Stimulated activated CD8-positive, alpha-beta memory T cell treated with anti-CD3 and anti-CD28 coated beads, Interleukin-2, amount 100 ng/mL, for 48 hours (primary cell): ENCODE measurements at regions not wholly inside any gene's neighbourhood (a gene's known extent, or its start where the extent isn't known, plus 50 kb on each side); places are given as distances from the start of the nearest gene placed in this dataset.
"Not testable (repeated sequence)": the region's sequence is repeated elsewhere in the genome, so short reads cannot be mapped to it uniquely, and the experiment has no call there.

Source experiments
- DNase-seq, 2 donors: peaks; one replicate each; pipeline ENCODE4 v3.0.0-alpha.2; 2020; ENCODE audit warnings: low read depth in 2 of 2

DNA sequence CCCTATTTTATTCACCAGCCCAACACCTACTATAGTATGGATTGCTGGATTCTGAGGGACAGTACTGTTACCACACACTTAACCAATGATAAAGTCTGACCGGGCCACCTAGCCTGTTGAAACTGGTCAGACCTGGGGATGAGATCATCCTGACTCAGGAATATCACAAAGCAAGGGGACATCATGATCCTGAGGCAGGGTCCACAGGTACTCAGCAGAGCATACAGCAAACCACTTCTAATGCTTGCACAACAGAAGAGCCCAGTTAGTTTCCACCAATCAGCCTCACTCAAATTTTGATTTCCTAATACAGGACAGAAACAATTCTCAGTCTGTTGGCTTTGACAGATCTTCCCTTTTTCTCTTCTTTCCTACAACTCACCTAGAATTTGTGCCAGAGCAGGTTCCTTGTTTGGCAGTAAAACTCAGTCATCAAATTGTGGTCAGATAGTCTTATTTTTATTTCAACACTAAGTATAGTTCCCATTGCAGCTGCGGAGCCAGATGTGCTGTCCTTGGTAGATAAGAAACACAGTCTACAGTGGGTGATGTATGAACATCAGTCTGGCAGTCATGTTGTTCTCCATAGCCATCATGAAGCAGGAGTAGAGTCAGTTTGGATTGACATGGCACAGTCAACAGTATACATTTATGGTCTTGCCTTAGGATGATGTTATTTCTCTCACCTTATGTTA, 90.1 kb upstream of the PRR23C start:
- no peak for DNase-seq

- DNase-seq = no peak
Observed at GRCh38 chr3:139135657-139136056, 91.0 kb upstream of the PRR23C start.

DNA sequence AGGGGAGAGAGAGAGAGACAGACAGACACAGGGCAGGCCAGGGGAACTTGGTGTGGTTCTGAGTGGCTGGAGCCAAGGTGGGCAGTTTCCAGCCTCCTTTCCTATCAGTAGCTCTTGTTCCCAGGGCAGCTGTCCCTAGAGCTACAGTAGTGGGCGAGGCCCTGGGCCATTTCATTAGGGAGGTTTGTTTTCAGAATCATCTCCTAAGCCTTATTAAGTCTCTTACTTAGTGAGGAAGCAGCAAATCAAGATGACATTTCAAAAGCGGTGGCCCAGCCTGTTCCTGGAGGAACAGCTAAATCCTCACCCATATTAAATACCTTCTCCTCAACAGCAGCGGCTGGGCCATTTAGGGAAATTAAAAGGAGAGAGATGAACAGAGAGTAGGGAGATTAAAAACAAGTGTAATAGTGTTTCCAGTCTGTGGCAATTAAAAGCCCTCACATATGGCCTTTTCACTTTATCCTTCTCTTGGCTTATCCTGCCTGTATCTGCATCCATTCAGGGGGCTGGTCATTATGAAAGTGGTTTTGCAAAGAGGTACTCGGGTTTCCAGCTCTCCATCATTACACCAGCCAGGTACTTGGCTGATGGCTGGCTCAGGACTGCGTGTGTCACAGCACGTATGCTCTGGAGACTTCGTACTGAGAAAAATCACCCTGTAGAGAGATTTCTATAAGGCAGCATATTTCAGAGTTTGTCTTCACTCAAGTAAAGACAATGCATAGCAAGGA, 91.9 kb upstream of the PRR23C start:
- DNase-seq = no peak

- no peak for DNase-seq
Observed at GRCh38 chr3:139140553-139140952, 95.9 kb upstream of the PRR23C start.

DNA sequence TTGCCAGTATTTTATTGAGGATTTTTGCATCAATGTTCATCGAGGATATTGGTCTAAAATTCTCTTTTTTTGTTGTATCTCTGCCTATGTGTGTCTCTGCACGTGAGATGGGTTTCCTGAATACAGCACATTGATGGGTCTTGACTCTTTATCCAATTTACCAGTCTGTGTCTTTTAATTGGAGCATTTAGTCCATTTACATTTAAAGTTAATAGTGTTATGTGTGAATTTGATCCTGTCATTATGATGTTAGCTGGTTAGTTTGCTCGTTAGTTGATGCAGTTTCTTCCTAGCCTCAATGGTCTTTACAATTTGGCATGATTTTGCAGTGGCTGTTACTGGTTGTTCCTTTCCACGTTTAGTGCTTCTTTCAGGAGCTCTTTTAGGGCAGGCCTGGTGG, 101.3 kb upstream of the PRR23C start:
- DNase-seq = not testable (repeated sequence)

DNA sequence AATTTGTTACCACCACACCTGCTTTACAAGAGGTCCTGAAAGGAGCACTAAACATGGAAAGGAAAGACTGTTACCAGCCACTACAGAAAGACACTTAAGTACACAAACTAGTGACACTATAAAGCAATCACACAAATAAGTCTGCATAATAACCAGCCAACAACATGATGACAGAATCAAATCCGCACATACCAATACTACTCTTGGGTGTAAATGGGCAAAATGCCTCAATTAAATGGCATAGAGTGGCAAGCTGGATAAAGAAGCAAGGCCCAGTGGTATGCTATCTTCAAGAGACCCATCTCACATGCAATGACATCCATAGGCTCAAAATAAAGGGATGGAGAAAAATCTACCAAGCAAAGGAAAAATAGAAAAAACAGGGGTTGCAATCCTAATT, 106.8 kb upstream of the PRR23C start:
- DNase-seq = no peak

GRCh38 chr3:139153434-139153833, 108.7 kb upstream of the PRR23C start:
- not testable (repeated sequence) for DNase-seq

DNA sequence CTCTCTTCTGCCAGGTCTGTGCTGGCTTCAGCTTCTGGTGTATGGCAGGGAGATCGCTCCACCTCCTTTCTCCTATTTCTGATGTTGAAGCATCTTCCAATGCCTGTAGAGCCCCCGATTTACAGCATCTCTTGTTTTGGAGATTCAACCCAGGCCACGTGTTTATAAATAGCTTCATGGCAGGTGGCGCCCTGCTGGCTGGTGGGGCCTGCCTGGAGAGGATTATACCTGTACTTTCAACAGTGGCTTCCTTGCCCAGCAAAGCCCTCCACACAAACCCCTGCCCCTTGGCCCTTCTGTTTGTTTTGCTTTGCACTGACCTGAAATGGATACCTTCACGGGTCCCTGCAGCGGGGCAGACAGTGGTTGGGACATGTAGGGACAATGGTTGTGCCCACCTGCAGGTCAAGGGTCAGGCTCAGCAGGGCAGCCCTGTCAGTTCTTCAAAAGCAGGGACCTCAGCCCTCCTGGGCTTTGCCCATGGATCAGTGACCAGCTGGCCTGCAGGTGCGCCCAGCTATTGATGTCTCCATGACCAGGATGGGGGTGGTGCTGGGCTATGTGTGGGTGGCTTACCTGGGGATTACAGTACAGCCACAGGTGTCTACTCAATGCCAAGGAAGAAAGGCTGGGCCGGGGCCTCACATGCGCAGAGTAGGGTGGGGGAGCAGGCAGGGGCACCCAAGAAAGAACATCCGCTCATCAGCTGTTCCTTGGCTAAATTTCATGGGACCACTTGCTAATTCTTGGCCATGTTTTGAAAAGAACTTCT, 112.7 kb upstream of the PRR23C start:
- no peak for DNase-seq

- DNase-seq = no peak
Observed at GRCh38 chr3:139159356-139159755, 114.7 kb upstream of the PRR23C start.

DNA sequence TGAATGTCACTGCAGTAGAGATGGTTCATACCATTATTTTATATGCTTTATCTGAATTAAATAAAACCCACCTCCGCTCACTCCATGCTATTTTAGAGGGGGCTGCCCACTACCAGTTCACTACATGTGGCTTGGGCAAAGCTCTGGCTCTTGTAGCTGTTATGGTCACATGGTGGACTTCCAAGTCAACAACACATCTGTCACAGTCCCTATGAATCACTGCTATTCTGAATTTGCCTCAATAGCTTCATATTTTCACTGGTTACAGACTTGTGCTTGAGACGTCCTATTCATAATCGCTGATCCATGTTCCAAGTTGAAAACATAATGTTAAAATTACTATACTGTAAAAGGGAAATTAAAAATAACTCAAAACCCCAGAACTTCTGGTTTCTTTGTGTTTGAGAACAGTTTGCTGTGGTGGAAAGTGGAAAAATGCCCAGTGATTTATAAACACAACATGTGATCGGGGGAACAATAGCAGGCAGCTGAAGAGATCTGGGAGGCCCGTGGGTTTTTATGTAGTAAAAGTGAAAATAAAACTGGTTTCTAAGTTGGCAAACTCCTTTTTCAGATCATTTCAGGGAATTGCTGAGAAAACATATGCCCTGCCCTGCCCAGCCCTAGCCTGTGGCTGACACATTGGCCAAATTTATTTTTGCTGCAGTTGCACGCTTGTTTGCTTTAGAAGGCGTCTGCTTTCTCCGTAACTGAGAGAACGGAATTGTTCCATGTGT, 128.8 kb upstream of the PRR23C start:
- no peak for DNase-seq

DNA sequence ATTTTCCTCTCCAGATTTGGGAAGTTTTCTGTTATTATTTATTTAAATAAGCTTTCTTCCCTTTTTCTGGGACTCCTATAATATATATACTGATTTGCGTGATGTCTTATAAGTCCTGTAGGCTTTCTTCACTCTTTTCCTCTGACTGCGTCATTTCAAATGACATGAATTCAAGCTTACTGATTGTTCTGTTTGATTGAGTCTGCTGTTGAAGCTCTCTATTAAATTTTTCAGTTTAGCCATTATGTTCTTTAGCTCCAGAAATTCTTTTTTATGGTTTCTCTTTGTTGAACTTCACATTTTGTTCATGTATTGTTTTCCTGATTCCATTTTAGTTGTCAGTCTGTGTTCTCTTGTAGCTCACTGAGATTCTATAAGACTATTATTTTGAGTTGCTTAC, 135.8 kb upstream of the PRR23C start:
- no peak for DNase-seq

GRCh38 chr3:139182143-139182542, 137.5 kb upstream of the PRR23C start:
- DNase-seq = no peak

DNA sequence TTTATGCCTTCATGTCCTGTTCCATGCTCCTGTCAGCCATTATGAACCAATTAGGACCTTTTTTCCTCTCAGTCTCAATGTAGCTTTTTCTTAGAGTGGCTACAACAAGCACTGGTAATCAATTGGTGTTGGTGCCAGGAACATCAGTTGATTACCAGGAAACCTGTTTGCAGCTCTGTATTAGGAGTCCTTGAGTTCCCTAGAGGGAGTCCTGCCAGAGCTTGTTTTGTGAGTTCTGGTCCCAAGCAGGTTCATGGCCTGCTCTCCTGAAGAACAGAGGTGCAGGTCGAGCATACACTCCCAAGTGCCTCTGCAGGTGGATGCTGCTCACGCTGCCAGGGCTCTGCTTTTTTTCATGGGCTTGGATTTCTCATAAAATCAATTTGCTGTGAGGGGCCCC, 137.9 kb upstream of the PRR23C start:
- DNase-seq = no peak

DNA sequence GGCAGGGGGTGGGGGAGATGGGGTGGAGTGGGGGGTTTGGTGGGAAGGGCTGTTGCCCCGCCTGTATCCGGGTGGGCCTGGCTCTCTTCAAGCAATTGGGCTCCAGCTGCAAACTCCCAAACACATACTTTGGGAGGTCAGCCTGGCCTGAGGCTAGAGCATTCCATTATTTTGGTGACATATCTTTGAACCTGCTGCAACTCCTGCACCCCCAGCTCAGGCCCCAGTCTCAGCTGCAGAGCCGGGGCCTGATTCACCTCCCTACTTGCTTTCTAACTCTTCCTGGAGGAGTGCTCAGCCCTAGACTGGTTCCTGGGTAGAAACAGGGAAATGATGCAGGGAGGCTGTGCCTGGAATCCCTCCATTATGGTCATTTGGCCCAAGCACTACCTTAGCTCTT, 140.8 kb upstream of the PRR23C start:
- DNase-seq = no peak

- DNase-seq = no peak
Observed at GRCh38 chr3:139187154-139187553, 142.5 kb upstream of the PRR23C start.

DNA sequence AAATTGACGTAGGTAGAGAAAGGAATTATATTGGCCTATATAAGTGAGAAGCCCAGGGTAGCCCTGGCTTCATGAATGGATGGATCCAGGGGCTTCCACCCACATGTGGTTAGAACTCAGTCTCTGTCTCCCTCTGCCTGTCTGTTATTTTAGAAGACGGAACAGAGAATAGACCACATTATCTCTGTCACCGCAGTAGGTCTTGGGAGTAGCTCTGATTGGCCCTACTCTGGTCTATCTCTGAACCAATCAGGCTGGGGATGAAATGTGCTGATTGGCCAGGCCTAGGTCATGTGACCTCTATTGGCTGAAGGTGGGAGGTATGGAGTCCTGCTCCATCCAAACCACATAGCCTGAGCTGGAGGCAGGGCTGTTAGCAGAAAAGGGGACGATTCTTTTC, 143.0 kb upstream of the PRR23C start:
- no peak for DNase-seq

DNA sequence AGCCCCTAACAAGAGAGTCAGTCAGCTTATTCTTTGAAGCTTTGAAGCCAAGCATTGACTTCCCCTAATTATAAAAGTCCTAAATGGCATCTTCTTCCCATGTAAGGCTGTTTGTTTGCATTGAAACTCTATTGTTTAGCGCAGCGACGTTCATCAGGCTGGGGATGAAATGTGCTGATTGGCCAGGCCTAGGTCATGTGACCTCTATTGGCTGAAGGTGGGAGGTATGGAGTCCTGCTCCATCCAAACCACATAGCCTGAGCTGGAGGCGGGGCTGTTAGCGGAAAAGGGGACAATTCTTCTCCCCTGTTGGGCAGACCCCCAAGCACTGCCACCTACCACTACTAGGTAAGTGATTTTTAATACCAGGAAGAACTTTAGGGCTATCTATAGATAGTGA, 145.3 kb upstream of the PRR23C start:
- no peak for DNase-seq

- not testable (repeated sequence) for DNase-seq
Observed at GRCh38 chr3:139194421-139194820, 149.4 kb upstream of the MRPS22 start.

DNA sequence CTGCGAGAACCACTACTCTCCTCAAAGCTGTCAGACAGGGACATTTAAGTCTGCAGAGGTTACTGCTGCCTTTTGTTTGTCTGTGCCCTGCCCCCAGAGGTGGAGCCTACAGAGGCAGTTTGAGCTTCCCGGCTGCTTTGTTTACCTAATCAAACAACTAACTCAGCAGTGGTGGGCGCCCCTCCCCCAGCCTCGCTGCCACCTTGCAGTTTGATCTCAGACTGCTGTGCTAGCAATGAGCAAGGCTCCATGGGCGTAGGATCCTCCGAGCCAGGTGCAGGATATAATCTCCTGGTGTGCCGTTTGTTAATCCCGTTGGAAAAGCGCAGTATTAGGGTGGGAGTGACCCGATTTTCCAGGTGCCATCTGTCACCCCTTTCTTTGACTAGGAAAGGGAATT, 147.7 kb upstream of the MRPS22 start:
- not testable (repeated sequence) for DNase-seq

GRCh38 chr3:139197251-139197650, 146.6 kb upstream of the MRPS22 start:
- no peak for DNase-seq

DNA sequence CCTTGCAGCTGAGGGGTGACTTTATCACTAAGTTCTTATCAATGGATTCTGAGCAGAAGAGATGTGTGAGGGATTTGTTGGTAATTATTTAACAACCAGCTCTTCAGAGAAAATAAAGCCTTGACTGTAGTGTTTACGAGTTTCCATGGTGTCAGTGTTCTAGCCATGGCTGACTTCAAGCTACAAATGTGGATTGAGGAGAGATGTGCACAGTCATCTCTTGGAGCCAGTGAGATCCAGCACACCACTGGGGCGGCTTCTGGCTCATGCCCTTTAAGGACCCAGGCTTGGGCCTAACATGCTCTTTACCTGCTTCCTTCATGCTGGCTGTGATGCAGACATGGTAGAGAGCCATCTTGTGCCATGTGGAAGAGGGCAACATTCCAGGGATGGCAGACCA, 145.6 kb upstream of the MRPS22 start:
- no peak for DNase-seq

DNA sequence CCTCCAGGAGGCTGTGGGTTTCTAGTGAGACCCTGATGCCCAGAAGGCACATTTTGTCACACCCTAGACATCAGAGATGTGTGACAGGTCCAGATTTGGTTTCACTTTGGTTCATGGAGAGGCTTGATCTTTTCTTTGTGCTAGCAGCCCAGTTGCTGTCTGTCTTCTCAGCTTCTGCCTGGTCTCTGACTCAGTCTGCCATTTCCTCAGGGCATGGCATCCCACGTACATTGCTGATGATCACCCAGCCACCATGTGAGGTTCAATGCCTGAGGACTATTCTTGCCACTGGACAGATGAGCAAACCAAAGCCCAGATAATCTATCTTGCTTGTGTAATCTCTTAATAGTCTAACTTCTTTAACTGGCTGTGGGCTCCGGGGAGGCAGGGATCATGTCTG, 144.9 kb upstream of the MRPS22 start:
- DNase-seq = no peak
